ENCODE measurements at regions not wholly inside any gene's neighbourhood (a gene's known extent, or its start where the extent isn't known, plus 50 kb on each side); places are given as distances from the start of the nearest gene placed in this dataset.

DNA sequence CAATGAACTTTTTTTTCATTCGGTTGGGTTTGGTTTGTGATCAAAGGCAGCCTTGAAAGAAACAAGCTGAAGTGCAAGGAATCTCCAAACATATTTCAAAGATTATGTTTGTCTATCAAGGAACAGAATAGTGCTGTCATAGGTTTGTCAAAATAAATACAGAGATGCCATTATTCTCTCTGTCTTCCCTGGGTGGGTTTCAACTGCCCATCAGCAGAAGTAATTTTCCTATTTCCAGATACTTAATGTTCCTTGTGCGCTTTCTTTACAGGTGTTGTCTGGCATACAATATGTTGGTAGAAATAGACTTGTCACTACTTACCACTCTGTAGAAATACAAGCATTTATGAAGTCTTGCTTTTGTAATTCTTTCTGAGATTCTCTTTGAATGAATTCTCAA is 294.9 kb downstream of the PDHA2 start:
- Histone ChIP-seq H4K12ac (ENCODE audit: low read depth, low read length) (no peak overlapping the region), H3K4me3 (ENCODE audit: low read depth, low read length) (no peak overlapping the region), H3K18ac (ENCODE audit: low read length) (no peak overlapping the region), H3K9ac (ENCODE audit: low read length) (no peak overlapping the region), H2BK5ac (ENCODE audit: low read depth, low read length, poor library complexity) (no peak overlapping the region), H2BK12ac (ENCODE audit: low read length) (no peak overlapping the region), H3K79me1 (ENCODE audit: low read length) (no peaks in the 10 kb centered on the region), H3K14ac (ENCODE audit: low read length) (no peak overlapping the region), H3K23ac (ENCODE audit: low read length) (no peak overlapping the region), H3K27me3 (ENCODE audit: insufficient read depth, low read length) (no peaks in the 10 kb centered on the region), H3K4ac (ENCODE audit: low read depth, low read length) (no peak overlapping the region), H3K36me3 (ENCODE audit: control insufficient read depth in 1 of 2, insufficient read depth in 2 of 2, low read length in 2 of 2) (no peaks in the 10 kb centered on the region), H3K27ac (ENCODE audit: low read depth, low read length) (no peak overlapping the region), H2AFZ (ENCODE audit: insufficient read depth, low read length, poor library complexity) (no peak overlapping the region), H3K4me2 (ENCODE audit: low read length) (no peak overlapping the region), H3K79me2 (ENCODE audit: control insufficient read depth, insufficient read depth, low read length, poor library complexity) (no peaks in the 10 kb centered on the region), H4K91ac (ENCODE audit: low read depth, low read length) (no peak overlapping the region), H4K8ac (ENCODE audit: low read depth, low read length) (no peak overlapping the region), H3K4me1 (ENCODE audit: control insufficient read depth in 1 of 2, insufficient read depth in 2 of 2, low read length in 2 of 2) (no peaks in the 10 kb centered on the region), H2BK120ac (ENCODE audit: insufficient read depth, low read length, poor library complexity) (no peak overlapping the region), H2AK5ac (ENCODE audit: low read length) (no peak overlapping the region), H3K9me3 (ENCODE audit: insufficient read depth, low read depth, low read length) (no peaks in the 10 kb centered on the region)
- DNase-seq, result no peak
- no CpG with 5 or more reads among the region's 2 CpGs for WGBS (ENCODE audit: extremely low coverage, insufficient coverage, insufficient read length)

DNA sequence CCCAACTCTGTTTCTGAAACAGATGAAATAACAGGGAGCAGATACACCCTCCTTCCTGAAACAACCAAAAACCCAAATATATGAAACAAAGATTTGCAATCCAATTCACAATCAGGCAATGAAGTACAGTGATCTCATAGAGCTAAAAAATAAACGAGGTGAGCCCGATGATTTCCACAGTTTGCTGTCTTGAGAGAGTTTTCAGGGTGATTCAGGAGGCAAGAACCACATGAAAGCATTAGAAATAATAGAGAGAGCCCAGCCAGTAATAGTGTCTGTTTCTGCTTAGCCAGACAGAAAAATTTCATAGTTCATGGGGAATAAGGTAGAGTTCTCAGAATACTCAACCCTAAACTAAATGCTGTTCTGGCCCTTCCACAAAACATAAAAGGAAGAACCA is 296.2 kb downstream of the PDHA2 start:
- Histone ChIP-seq H3K79me2 (ENCODE audit: control insufficient read depth, insufficient read depth, low read length, poor library complexity) (no peaks in the 10 kb centered on the region), H3K4me1 (ENCODE audit: control insufficient read depth in 1 of 2, insufficient read depth in 2 of 2, low read length in 2 of 2) (no peaks in the 10 kb centered on the region), H4K91ac (ENCODE audit: low read depth, low read length) (no peak overlapping the region), H2AK5ac (ENCODE audit: low read length) (no peak overlapping the region), H3K36me3 (ENCODE audit: control insufficient read depth in 1 of 2, insufficient read depth in 2 of 2, low read length in 2 of 2) (no peaks in the 10 kb centered on the region), H3K27ac (ENCODE audit: low read depth, low read length) (no peak overlapping the region), H3K18ac (ENCODE audit: low read length) (no peak overlapping the region), H3K4me3 (ENCODE audit: low read depth, low read length) (no peak overlapping the region), H2BK12ac (ENCODE audit: low read length) (no peak overlapping the region), H3K23ac (ENCODE audit: low read length) (no peak overlapping the region), H4K12ac (ENCODE audit: low read depth, low read length) (no peak overlapping the region), H2BK5ac (ENCODE audit: low read depth, low read length, poor library complexity) (no peak overlapping the region), H3K9ac (ENCODE audit: low read length) (no peak overlapping the region), H3K79me1 (ENCODE audit: low read length) (no peaks in the 10 kb centered on the region), H3K14ac (ENCODE audit: low read length) (no peak overlapping the region), H2AFZ (ENCODE audit: insufficient read depth, low read length, poor library complexity) (no peak overlapping the region), H3K4me2 (ENCODE audit: low read length) (no peak overlapping the region), H3K27me3 (ENCODE audit: insufficient read depth, low read length) (no peaks in the 10 kb centered on the region), H4K8ac (ENCODE audit: low read depth, low read length) (no peak overlapping the region), H2BK120ac (ENCODE audit: insufficient read depth, low read length, poor library complexity) (no peak overlapping the region), H3K9me3 (ENCODE audit: insufficient read depth, low read depth, low read length) (no peaks in the 10 kb centered on the region), H3K4ac (ENCODE audit: low read depth, low read length) (no peak overlapping the region)
- DNase-seq, result no peak
- WGBS (ENCODE audit: extremely low coverage, insufficient coverage, insufficient read length), result no CpG with 5 or more reads among the region's 2 CpGs

DNA sequence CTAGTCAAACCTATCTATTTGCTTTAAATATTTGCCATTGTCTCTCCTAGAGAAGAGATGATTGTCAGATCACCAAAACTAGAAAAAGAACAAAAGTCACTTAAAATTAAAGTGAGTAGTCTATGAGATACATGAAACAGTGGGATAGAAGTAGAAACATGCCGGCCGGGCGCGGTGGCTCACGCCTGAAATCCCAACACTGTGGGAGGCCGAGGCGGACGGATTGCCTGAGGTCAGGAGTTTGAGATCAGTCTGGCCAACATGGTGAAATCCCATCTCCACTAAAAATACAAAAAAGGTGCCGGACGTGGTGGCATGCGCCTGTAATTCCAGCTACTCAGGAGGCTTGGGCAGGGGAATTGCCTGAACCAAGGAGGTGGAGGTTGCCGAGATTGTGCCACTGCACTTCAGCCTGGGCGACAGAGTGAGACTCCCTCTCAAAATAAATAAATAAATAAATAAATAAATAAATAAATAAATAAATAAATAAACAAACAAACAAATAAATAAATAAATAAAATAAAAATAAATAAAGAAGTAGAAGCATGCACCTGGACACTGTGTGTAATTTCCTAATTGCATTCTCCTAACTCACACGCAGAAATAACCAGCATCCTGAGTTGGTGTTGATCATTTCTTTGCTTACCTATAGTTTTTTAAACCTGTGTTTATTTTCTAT is 299.5 kb downstream of the PDHA2 start:
- Histone ChIP-seq H3K27me3 (ENCODE audit: insufficient read depth, low read length) (no peaks in the 10 kb centered on the region), H4K8ac (ENCODE audit: low read depth, low read length) (no peak overlapping the region), H3K23ac (ENCODE audit: low read length) (no peak overlapping the region), H3K4me3 (ENCODE audit: low read depth, low read length) (no peak overlapping the region), H3K79me2 (ENCODE audit: control insufficient read depth, insufficient read depth, low read length, poor library complexity) (no peaks in the 10 kb centered on the region), H3K36me3 (ENCODE audit: control insufficient read depth in 1 of 2, insufficient read depth in 2 of 2, low read length in 2 of 2) (no peaks in the 10 kb centered on the region), H3K4me2 (ENCODE audit: low read length) (no peak overlapping the region), H2AFZ (ENCODE audit: insufficient read depth, low read length, poor library complexity) (no peak overlapping the region), H3K9me3 (ENCODE audit: insufficient read depth, low read depth, low read length) (no peaks in the 10 kb centered on the region), H3K9ac (ENCODE audit: low read length) (no peak overlapping the region), H3K27ac (ENCODE audit: low read depth, low read length) (no peak overlapping the region), H2BK12ac (ENCODE audit: low read length) (no peak overlapping the region), H3K4ac (ENCODE audit: low read depth, low read length) (no peak overlapping the region), H3K79me1 (ENCODE audit: low read length) (no peaks in the 10 kb centered on the region), H2BK120ac (ENCODE audit: insufficient read depth, low read length, poor library complexity) (no peak overlapping the region), H3K4me1 (ENCODE audit: control insufficient read depth in 1 of 2, insufficient read depth in 2 of 2, low read length in 2 of 2) (no peaks in the 10 kb centered on the region), H4K12ac (ENCODE audit: low read depth, low read length) (no peak overlapping the region), H2BK5ac (ENCODE audit: low read depth, low read length, poor library complexity) (no peak overlapping the region), H2AK5ac (ENCODE audit: low read length) (no peak overlapping the region), H4K91ac (ENCODE audit: low read depth, low read length) (no peak overlapping the region), H3K14ac (ENCODE audit: low read length) (no peak overlapping the region), H3K18ac (ENCODE audit: low read length) (no peak overlapping the region)
- no CpG with 5 or more reads among the region's 14 CpGs for WGBS (ENCODE audit: extremely low coverage, insufficient coverage, insufficient read length)
- no peak for DNase-seq

DNA sequence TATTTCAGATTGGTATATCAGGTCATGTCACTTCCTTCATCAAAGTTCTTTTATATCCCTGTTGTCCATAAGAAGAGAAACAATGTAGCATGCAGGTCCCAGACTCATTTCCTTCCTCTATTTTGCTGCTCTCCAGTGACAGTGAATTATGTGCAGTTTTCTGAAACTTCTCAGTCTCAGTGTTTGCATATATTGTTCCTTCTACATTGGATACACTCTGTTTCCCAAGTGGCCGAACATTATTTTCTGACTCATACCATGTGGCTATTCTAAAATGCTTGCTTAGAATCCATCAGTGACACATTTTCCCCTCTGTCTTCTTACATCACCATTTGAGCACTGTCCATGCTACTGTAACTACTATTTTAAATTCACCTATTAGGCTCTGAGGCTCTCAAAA is 305.7 kb downstream of the PDHA2 start:
- Histone ChIP-seq H3K4me1 (ENCODE audit: control insufficient read depth in 1 of 2, insufficient read depth in 2 of 2, low read length in 2 of 2) (no peaks in the 10 kb centered on the region), H3K27me3 (ENCODE audit: insufficient read depth, low read length) (no peaks in the 10 kb centered on the region), H3K4me3 (ENCODE audit: low read depth, low read length) (no peak overlapping the region), H3K4me2 (ENCODE audit: low read length) (no peak overlapping the region), H3K9me3 (ENCODE audit: insufficient read depth, low read depth, low read length) (no peaks in the 10 kb centered on the region), H3K27ac (ENCODE audit: low read depth, low read length) (no peak overlapping the region), H3K23ac (ENCODE audit: low read length) (no peak overlapping the region), H3K9ac (ENCODE audit: low read length) (no peak overlapping the region), H3K18ac (ENCODE audit: low read length) (no peak overlapping the region), H2AK5ac (ENCODE audit: low read length) (no peak overlapping the region), H2BK120ac (ENCODE audit: insufficient read depth, low read length, poor library complexity) (no peak overlapping the region), H3K36me3 (ENCODE audit: control insufficient read depth in 1 of 2, insufficient read depth in 2 of 2, low read length in 2 of 2) (no peaks in the 10 kb centered on the region), H3K14ac (ENCODE audit: low read length) (no peak overlapping the region), H3K4ac (ENCODE audit: low read depth, low read length) (no peak overlapping the region), H4K8ac (ENCODE audit: low read depth, low read length) (no peak overlapping the region), H2AFZ (ENCODE audit: insufficient read depth, low read length, poor library complexity) (no peak overlapping the region), H4K12ac (ENCODE audit: low read depth, low read length) (no peak overlapping the region), H3K79me1 (ENCODE audit: low read length) (no peaks in the 10 kb centered on the region), H4K91ac (ENCODE audit: low read depth, low read length) (no peak overlapping the region), H2BK12ac (ENCODE audit: low read length) (no peak overlapping the region), H2BK5ac (ENCODE audit: low read depth, low read length, poor library complexity) (no peak overlapping the region), H3K79me2 (ENCODE audit: control insufficient read depth, insufficient read depth, low read length, poor library complexity) (no peaks in the 10 kb centered on the region)
- WGBS (ENCODE audit: extremely low coverage, insufficient coverage, insufficient read length), result no CpG with 5 or more reads among the region's 1 CpG
- no peak for DNase-seq

All from trophoblast cell (in vitro differentiated cells and primary cell).